RCC 7860 (cell line): ENCODE measurements at regions not wholly inside any gene's neighbourhood (a gene's known extent, or its start where the extent isn't known, plus 50 kb on each side); places are given as distances from the start of the nearest gene placed in this dataset.
"Not testable (repeated sequence)": the region's sequence is repeated elsewhere in the genome, so short reads cannot be mapped to it uniquely, and the experiment has no call there.

Source experiments
- DNase-seq: peaks from one replicate; pipeline ENCODE4 v3.0.0-alpha.2; 2015; ENCODE audit warnings: low spot score
- FAIRE-seq: peaks from 2 replicates; lab custom pipeline; 2012; peaks lifted over from hg19 to GRCh38; lab: Jason Lieb, UNC

- peak; percentile 97 for FAIRE-seq
- peak; percentile 58 for DNase-seq
These were observed 305.8 kb downstream of the MDFIC start for GRCh38 chr7:115227473-115228235.

- FAIRE-seq (no peak), DNase-seq (no peak)
These were observed 304.5 kb downstream of the MDFIC start for GRCh38 chr7:115226410-115226809.

GRCh38 chr7:115224922-115225321, 303.0 kb downstream of the MDFIC start:
- FAIRE-seq (no peak), DNase-seq (no peak)

- FAIRE-seq (no peak), DNase-seq (no peak)
These were observed 302.1 kb downstream of the MDFIC start for GRCh38 chr7:115223959-115224358.

GRCh38 chr7:115221456-115221855, 299.6 kb downstream of the MDFIC start:
- no peak for DNase-seq
- no peak for FAIRE-seq

- FAIRE-seq = no peak
- DNase-seq = no peak
These were observed 296.2 kb downstream of the MDFIC start for GRCh38 chr7:115218076-115218475.

- FAIRE-seq (peak; percentile 50), DNase-seq (no peak)
These were observed 295.5 kb downstream of the MDFIC start for GRCh38 chr7:115217373-115217772.

- FAIRE-seq (no peak), DNase-seq (no peak)
These were observed 294.8 kb downstream of the MDFIC start for GRCh38 chr7:115216652-115217051.

- FAIRE-seq (no peak), DNase-seq (no peak)
These were observed 289.3 kb downstream of the MDFIC start for GRCh38 chr7:115211171-115211570.

GRCh38 chr7:115210552-115210951, 288.7 kb downstream of the MDFIC start:
- FAIRE-seq = peak; percentile 59

GRCh38 chr7:115208710-115209560, 287.0 kb downstream of the MDFIC start:
- no peak for DNase-seq
- no peak for FAIRE-seq

More at GRCh38 chr7:115210552-115210951, 288.7 kb downstream of the MDFIC start:
- DNase-seq = no peak

- FAIRE-seq, DNase-seq: not testable (repeated sequence)
These were observed 284.5 kb downstream of the MDFIC start for GRCh38 chr7:115206374-115206773.

- FAIRE-seq (peak; percentile 5), DNase-seq (no peak)
These were observed 276.2 kb downstream of the MDFIC start for GRCh38 chr7:115198143-115198542.

GRCh38 chr7:115195208-115195607, 273.3 kb downstream of the MDFIC start:
- no peak for DNase-seq
- peak; percentile 74 for FAIRE-seq

GRCh38 chr7:115191526-115191925, 269.6 kb downstream of the MDFIC start:
- FAIRE-seq (no peak), DNase-seq (no peak)

- peak; percentile 85 for FAIRE-seq
- peak; percentile 32 for DNase-seq
These were observed 261.6 kb downstream of the MDFIC start for GRCh38 chr7:115183431-115184057.

- DNase-seq = no peak
- no peak for FAIRE-seq
These were observed 256.9 kb downstream of the MDFIC start for GRCh38 chr7:115178835-115179234.

GRCh38 chr7:115177823-115178222, 255.9 kb downstream of the MDFIC start:
- DNase-seq (no peak), FAIRE-seq (peak; percentile 51)

- no peak for FAIRE-seq
- no peak for DNase-seq
These were observed 255.2 kb downstream of the MDFIC start for GRCh38 chr7:115177103-115177502.

GRCh38 chr7:115172397-115172796, 250.5 kb downstream of the MDFIC start:
- not testable (repeated sequence) for FAIRE-seq, DNase-seq

GRCh38 chr7:115153769-115154477, 232.0 kb downstream of the MDFIC start:
- DNase-seq (no peak), FAIRE-seq (no peak)
